Gastroesophageal sphincter (tissue), 3 donors: ENCODE measurements at regions not wholly inside any gene's neighbourhood (a gene's known extent, or its start where the extent isn't known, plus 50 kb on each side); places are given as distances from the start of the nearest gene placed in this dataset.

Source experiments
- CTCF ChIP-seq, 4 experiments: fragments of 200-600 bp in 2 of 4; fragments of 450-650 bp in 2 of 4; sonication (generic) in 1 of 4; IDR thresholded peaks; one replicate each; pipeline ENCODE4 v1.5.1; 2017 to 2019; ENCODE audit warnings: antibody characterized with exemption in 4 of 4, mild to moderate bottlenecking in 2 of 4, moderate library complexity in 2 of 4
- POLR2A ChIP-seq, 2 donors: fragments of 450-650 bp; IDR thresholded peaks; one replicate each; pipeline ENCODE4 v1.6.1; 2017; ENCODE audit warnings: antibody characterized with exemption in 2 of 2, mild to moderate bottlenecking in 2 of 2, moderate library complexity in 1 of 2

DNA sequence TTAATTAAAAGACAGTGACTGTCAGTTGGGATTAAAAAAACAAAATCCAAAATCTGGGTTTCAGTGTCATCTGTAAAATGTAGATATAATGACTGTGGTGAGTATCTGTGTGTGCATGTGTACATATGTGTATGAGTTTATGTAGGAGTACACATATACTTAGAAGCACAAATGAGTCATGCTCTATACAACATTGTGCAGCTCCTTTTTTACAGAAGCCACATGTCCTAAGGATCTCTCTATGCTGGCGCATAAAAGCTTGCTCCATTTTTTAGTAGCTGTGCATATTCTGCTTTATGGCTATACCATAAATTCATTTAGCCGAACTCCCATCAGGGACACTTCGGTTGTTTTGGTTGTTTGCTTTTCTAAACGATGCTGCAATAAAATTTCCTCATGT lies 125.2 kb upstream of the EEF2KMT start:
- TF ChIP-seq CTCF (IDR thresholded peaks at IDR 0.05) (no peak), POLR2A (IDR thresholded peaks at IDR 0.05) (no peak)
